B cell (primary cell): ENCODE measurements at regions not wholly inside any gene's neighbourhood (a gene's known extent, or its start where the extent isn't known, plus 50 kb on each side); places are given as distances from the start of the nearest gene placed in this dataset.
"Not testable (repeated sequence)": the region's sequence is repeated elsewhere in the genome, so short reads cannot be mapped to it uniquely, and the experiment has no call there.

Source experiments
- ATAC-seq: fragments of 200-7000 bp; cut with Tn5 transposase; one replicate; pipeline ENCODE4 v1.10.0; 2021; ENCODE audit warnings: low read depth, mild to moderate bottlenecking, moderate number of reproducible peaks, moderate library complexity
- CTCF ChIA-PET: fragments of 350-600 bp; sonication (Branson Sonifier 250); formaldehyde crosslinking; loops from one replicate; lab custom pipeline; 2021; ENCODE audit warnings: antibody characterized with exemption, inconsistent platforms; lab: Charles Lee
- POLR2A ChIA-PET: fragments of 350-600 bp; sonication (Branson Sonifier 250); formaldehyde crosslinking; loops from one replicate; lab custom pipeline; 2021; ENCODE audit warnings: antibody characterized with exemption; lab: Charles Lee
- DNase-seq: peaks from one replicate; pipeline ENCODE4 v3.0.0; 2013
- H2AFZ ChIP-seq: 2 replicates; pipeline ENCODE4 v1.6.1; 2012; ENCODE audit warnings: mild to moderate bottlenecking, low read depth, low read length; ENCODE audit not compliant: insufficient read depth, poor library complexity, severe bottlenecking
- H3K27ac ChIP-seq, 2 donors: 1 replicate in 1 of 2; 2 replicates in 1 of 2; pipeline ENCODE4 v1.5.1; 2012 to 2013; ENCODE audit warnings: low read length in 2 of 2, mild to moderate bottlenecking in 2 of 2, moderate library complexity in 1 of 2
- H3K27me3 ChIP-seq, 4 experiments: fragments of 200-600 bp in 1 of 4; sonication (generic) in 1 of 4; replicated peaks in 1 of 4; 1 replicate in 2 of 4; 2 replicates in 2 of 4; pipeline versions ENCODE4 v1.6.1 to v1.7.0; 2013 to 2016; ENCODE audit warnings: low read length in 3 of 4, mild to moderate bottlenecking in 2 of 4, mixed read lengths in 1 of 4, moderate library complexity in 1 of 4; ENCODE audit not compliant: insufficient read depth in 4 of 4, control insufficient read depth in 3 of 4; ENCODE audit errors: control extremely low read depth in 1 of 4
- H3K36me3 ChIP-seq, 2 experiments: replicated peaks in 1 of 2; 1 replicate in 1 of 2; 2 replicates in 1 of 2; pipeline versions ENCODE4 v1.6.1 to v1.7.1; 2013; ENCODE audit warnings: low read length in 1 of 2; ENCODE audit not compliant: insufficient read depth in 2 of 2, control insufficient read depth in 1 of 2; ENCODE audit errors: control extremely low read depth in 1 of 2, extremely low read depth in 1 of 2
- H3K4me1 ChIP-seq, 2 donors: fragments of 200-600 bp in 1 of 2; sonication (generic) in 1 of 2; 1 replicate in 1 of 2; 2 replicates in 1 of 2; pipeline versions ENCODE4 v1.5.1 to v1.6.1; 2013 to 2017; ENCODE audit warnings: low read length in 2 of 2; ENCODE audit not compliant: control insufficient read depth in 2 of 2, insufficient read depth in 2 of 2
- H3K4me2 ChIP-seq: replicated peaks from 2 replicates; pipeline ENCODE3; 2012; ENCODE audit warnings: mild to moderate bottlenecking, low read depth, low read length; ENCODE audit not compliant: poor library complexity, severe bottlenecking
- H3K4me3 ChIP-seq, 5 experiments: fragments of 200-600 bp in 1 of 5; sonication (generic) in 1 of 5; 1 replicate in 3 of 5; 2 replicates in 2 of 5; pipeline versions ENCODE4 v1.5.1 to v1.7.0; 2011 to 2016; ENCODE audit warnings: low read length in 4 of 5, mild to moderate bottlenecking in 4 of 5, low read depth in 2 of 5, control low read depth in 1 of 5, moderate library complexity in 1 of 5; ENCODE audit not compliant: insufficient read depth in 1 of 5; ENCODE audit errors: control extremely low read depth in 1 of 5, extremely low read depth in 1 of 5
- H3K79me2 ChIP-seq: fragments of 200-600 bp; sonication (generic); one replicate; pipeline ENCODE4 v1.6.0; 2016; ENCODE audit warnings: low read length; ENCODE audit not compliant: control insufficient read depth, insufficient read depth
- H3K9ac ChIP-seq: fragments of 200-600 bp; sonication (generic); 2 replicates; pipeline ENCODE4 v1.6.1; 2017; ENCODE audit warnings: mild to moderate bottlenecking, low read length, moderate library complexity
- H3K9me3 ChIP-seq, 3 donors: one replicate each; pipeline versions ENCODE4 v1.6.1 to v1.7.1; 2013; ENCODE audit warnings: low read length in 2 of 3; ENCODE audit not compliant: control insufficient read depth in 2 of 3, insufficient read depth in 1 of 3; ENCODE audit errors: control extremely low read depth in 1 of 3
- H4K20me1 ChIP-seq: 2 replicates; pipeline ENCODE4 v1.6.0; 2012; ENCODE audit warnings: mild to moderate bottlenecking, low read length; ENCODE audit not compliant: insufficient read depth, control insufficient read depth, poor library complexity, severe bottlenecking
- H3K27ac Mint-ChIP-seq: one replicate; pipeline ENCODE4 v1.8.0; 2021; ENCODE audit warnings: mixed read lengths
- H3K27me3 Mint-ChIP-seq: one replicate; pipeline ENCODE4 v1.8.0; 2021; ENCODE audit warnings: mixed read lengths
- H3K4me1 Mint-ChIP-seq: one replicate; pipeline ENCODE4 v1.8.0; 2021; ENCODE audit warnings: mixed read lengths
- H3K4me3 Mint-ChIP-seq: one replicate; pipeline ENCODE4 v1.8.0; 2021; ENCODE audit warnings: mixed read lengths
- H3K9me3 Mint-ChIP-seq: one replicate; pipeline ENCODE4 v1.8.0; 2022; ENCODE audit warnings: mixed read lengths; ENCODE audit not compliant: insufficient read depth
- CTCF ChIP-seq: fragments of 200-600 bp; IDR thresholded peaks from one replicate; pipeline ENCODE4 v1.8.0; 2022; ENCODE audit warnings: antibody characterized with exemption, mild to moderate bottlenecking
- EZH2 ChIP-seq: IDR thresholded peaks from 2 replicates; pipeline ENCODE4 v1.6.1; 2012; ENCODE audit warnings: borderline replicate concordance, low read depth, mild to moderate bottlenecking, moderate library complexity, low read length; ENCODE audit not compliant: insufficient read depth, poor library complexity, severe bottlenecking
- WGBS: methylation state at CpG from one replicate; pipeline ENCODE4 v1.1.5; 2013; ENCODE audit warnings: missing lambda C conversion rate; ENCODE audit not compliant: insufficient coverage; 5-methylcytosine and 5-hydroxymethylcytosine counted together
- intact Hi-C: fragments of 100-400 bp; cut with micrococcal nuclease; formaldehyde crosslinking; loops from one replicate; pipeline ENCODE4 v1.10.0; 2022

- Mint-ChIP-seq H3K4me1 (no peaks in the 10 kb centered on the region), H3K27ac (no peak overlapping the region), H3K27me3 (peaks cover 3% of the 10 kb centered on the region), H3K9me3 (no peaks in the 10 kb centered on the region), H3K4me3 (no peak overlapping the region)
- no peak overlapping the region for H3K4me3 ChIP-seq
- H2AFZ ChIP-seq: no peak overlapping the region
- no peak for TF ChIP-seq EZH2
- TF ChIP-seq CTCF: no peak
- intact Hi-C loops: no loop called here
- DNase-seq: no peak
- POLR2A ChIA-PET: no interaction called here
- peaks cover 0 to 3% (median 0%) of the 10 kb centered on the region in 4 experiments for H3K27me3 ChIP-seq
- no peak overlapping the region for H3K27ac ChIP-seq
- no peaks in the 10 kb centered on the region for H3K4me1 ChIP-seq
- no peaks in the 10 kb centered on the region for H4K20me1 ChIP-seq
- H3K79me2 ChIP-seq: no peaks in the 10 kb centered on the region
- no peaks in the 10 kb centered on the region for H3K9me3 ChIP-seq
- WGBS: 56% methylated on average over 1 of the region's 2 CpGs
- CTCF ChIA-PET: no interaction called here
- no peak overlapping the region for H3K4me2 ChIP-seq
- no peak for ATAC-seq
- no peak overlapping the region for H3K9ac ChIP-seq
- H3K36me3 ChIP-seq: no peaks in the 10 kb centered on the region
These were observed 130.1 kb upstream of the GOLGA6L6 start for GRCh38 chr15:20671675-20672074.

GRCh38 chr15:20666410-20666809, 124.8 kb upstream of the GOLGA6L6 start:
- H3K27me3 Mint-ChIP-seq, H3K27ac Mint-ChIP-seq, DNase-seq, H3K4me3 Mint-ChIP-seq, ATAC-seq, intact Hi-C loops, H4K20me1 ChIP-seq, H3K27ac ChIP-seq, H3K4me2 ChIP-seq, H3K79me2 ChIP-seq, H3K4me1 Mint-ChIP-seq, POLR2A ChIA-PET, H3K36me3 ChIP-seq, H3K9me3 ChIP-seq, H3K9ac ChIP-seq, CTCF ChIA-PET, H3K4me1 ChIP-seq, H2AFZ ChIP-seq, H3K4me3 ChIP-seq, H3K9me3 Mint-ChIP-seq: not testable (repeated sequence)
- WGBS: 67% methylated on average over 2 of the region's 3 CpGs
- peaks cover 0 to 16% (median 0%) of the 10 kb centered on the region in 4 experiments for H3K27me3 ChIP-seq
